Activated T-helper 2 cell treated with anti-CD3 and anti-CD28 coated beads, Interferon-gamma antibody, Interleukin-2, Interleukin-4, amounts not matched to agents 10 μg/mL and 5 μg/mL and 100 μg/mL, durations not matched to agents 14 hours and 24 hours and 36 hours (primary cell): ENCODE measurements at regions not wholly inside any gene's neighbourhood (a gene's known extent, or its start where the extent isn't known, plus 50 kb on each side); places are given as distances from the start of the nearest gene placed in this dataset.
"Not testable (repeated sequence)": the region's sequence is repeated elsewhere in the genome, so short reads cannot be mapped to it uniquely, and the experiment has no call there.

ENCODE experiments used
- DNase-seq: peaks from one replicate; pipeline ENCODE4 v3.0.0; 2021; ENCODE audit warnings: low spot score
- H3K27ac Mint-ChIP-seq: one replicate; pipeline ENCODE4 v1.8.0; 2021; ENCODE audit warnings: mixed read lengths
- H3K27me3 Mint-ChIP-seq: one replicate; pipeline ENCODE4 v1.8.0; 2021; ENCODE audit warnings: low read depth, mixed read lengths
- H3K36me3 Mint-ChIP-seq: one replicate; pipeline ENCODE4 v1.8.0; 2021; ENCODE audit warnings: low read depth, mixed read lengths
- H3K4me1 Mint-ChIP-seq: one replicate; pipeline ENCODE4 v1.8.0; 2021; ENCODE audit warnings: low read depth, mixed read lengths
- H3K4me3 Mint-ChIP-seq: one replicate; pipeline ENCODE4 v1.8.0; 2021; ENCODE audit warnings: low read depth, mild to moderate bottlenecking, moderate library complexity, mixed read lengths
- H3K9me3 Mint-ChIP-seq: one replicate; pipeline ENCODE4 v1.8.0; 2021; ENCODE audit warnings: mixed read lengths
- intact Hi-C: fragments of 100-400 bp; cut with micrococcal nuclease; formaldehyde crosslinking; loops from one replicate; pipeline ENCODE4 v1.15.1; 2023

DNA sequence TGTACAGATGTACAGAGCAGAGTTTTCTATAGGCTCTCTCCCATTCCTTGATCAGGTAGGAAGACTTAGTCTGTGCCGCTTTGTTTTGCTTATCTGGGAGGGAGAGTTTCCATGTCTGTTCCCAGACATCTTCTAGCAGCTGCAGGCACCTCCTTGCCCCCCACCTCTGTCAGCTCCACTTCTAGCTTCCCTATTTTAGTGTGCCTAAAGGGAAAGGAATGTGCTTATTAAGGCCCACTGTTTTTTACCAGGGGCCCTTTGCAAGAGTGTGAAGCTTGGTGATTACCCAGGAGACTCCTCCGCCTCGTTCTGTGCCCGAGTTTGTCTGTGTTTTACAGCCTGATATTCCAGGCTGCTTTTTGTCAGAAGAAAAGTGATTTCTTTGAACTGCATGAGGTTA lies 1984.4 kb downstream of the OLFM4 start:
- H3K36me3 Mint-ChIP-seq = no peaks in the 10 kb centered on the region
- H3K9me3 Mint-ChIP-seq = peaks cover 55% of the 10 kb centered on the region
- no peaks in the 10 kb centered on the region for H3K4me1 Mint-ChIP-seq
- H3K27ac Mint-ChIP-seq = no peak overlapping the region
- no peak overlapping the region for H3K4me3 Mint-ChIP-seq
- DNase-seq = no peak
- H3K27me3 Mint-ChIP-seq = no peaks in the 10 kb centered on the region
- intact Hi-C loops = no loop called here

DNA sequence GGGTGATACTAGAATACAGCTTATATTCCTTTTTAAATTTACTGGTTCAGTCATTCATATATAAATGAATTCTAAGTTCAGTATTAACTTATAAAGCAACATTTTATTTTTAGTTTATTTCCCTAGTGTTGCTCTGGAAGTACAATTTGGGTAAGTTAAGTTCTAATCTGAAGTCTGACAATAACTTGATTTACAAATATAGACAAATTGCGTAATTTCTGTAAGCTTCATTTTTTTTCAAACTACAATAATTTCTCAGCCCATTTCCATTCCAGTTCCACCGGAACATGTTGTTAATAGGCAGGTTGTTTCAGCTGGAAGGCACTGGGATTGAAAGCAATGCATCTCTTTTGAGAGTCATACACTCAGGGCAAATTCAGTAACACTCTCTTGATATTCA lies 2000.7 kb downstream of the OLFM4 start:
- Mint-ChIP-seq H3K9me3 (peaks cover 56% of the 10 kb centered on the region), H3K27ac (no peak overlapping the region), H3K4me3 (no peak overlapping the region), H3K27me3 (no peaks in the 10 kb centered on the region), H3K4me1 (no peaks in the 10 kb centered on the region), H3K36me3 (no peaks in the 10 kb centered on the region)
- intact Hi-C loops = no loop called here
- DNase-seq = no peak

DNA sequence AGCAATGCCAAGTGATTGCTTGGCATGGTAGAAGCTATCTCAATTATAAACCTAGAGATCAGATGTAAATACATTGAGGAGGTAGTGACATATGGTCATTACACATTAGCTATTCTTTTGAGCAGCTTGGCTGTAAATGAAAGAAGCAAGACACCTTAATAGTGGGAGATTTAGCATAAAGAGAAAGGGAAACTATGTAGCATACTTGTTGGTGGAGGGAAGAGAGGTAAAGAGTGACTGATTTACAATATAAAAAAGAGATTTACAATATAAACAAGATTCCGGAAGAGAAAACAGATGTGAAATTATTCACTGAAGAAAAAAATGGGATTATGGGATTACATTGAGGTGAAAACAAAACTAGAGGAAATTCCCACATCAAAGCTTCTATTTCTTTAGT lies 2009.6 kb downstream of the OLFM4 start:
- no peaks in the 10 kb centered on the region for H3K4me1 Mint-ChIP-seq
- no peak overlapping the region for H3K27ac Mint-ChIP-seq
- no peaks in the 10 kb centered on the region for H3K27me3 Mint-ChIP-seq
- no peaks in the 10 kb centered on the region for H3K36me3 Mint-ChIP-seq
- DNase-seq = no peak
- H3K4me3 Mint-ChIP-seq = no peak overlapping the region
- intact Hi-C loops = no loop called here
- H3K9me3 Mint-ChIP-seq = peaks cover 36% of the 10 kb centered on the region

DNA sequence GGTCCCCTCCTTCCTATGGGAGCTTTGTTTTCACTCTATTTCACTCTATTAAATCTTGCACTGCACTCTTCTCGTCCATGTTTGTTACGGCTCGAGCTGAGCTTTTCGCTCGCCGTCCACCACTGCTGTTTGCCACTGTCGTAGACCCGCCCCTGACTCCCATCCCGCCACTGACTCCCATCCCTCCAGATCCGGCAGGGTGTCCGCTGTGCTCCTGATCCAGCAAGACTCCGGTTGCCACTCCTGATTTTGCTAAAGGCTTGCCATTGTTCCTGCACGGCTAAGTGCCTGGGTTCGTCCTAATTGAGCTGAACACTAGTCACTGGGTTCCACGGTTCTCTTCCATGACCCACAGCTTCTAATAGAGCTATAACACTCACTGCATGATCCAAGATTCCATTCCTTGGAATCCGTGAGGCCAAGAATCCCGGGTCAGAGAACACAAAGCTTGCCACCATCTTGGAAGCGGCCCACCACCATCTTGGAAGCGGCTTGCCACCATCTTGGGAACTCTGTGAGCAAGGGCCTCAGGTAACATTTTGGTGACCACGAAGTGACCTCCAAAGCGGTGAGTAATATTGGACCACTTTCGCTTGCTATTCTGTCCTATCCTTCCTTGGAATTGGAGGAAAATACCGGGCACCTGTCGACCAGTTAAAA lies 2025.4 kb downstream of the OLFM4 start:
- H3K36me3 Mint-ChIP-seq, H3K27ac Mint-ChIP-seq, H3K4me1 Mint-ChIP-seq, intact Hi-C loops, H3K27me3 Mint-ChIP-seq, DNase-seq, H3K4me3 Mint-ChIP-seq: not testable (repeated sequence)
- H3K9me3 Mint-ChIP-seq = peaks cover 64% of the 10 kb centered on the region

DNA sequence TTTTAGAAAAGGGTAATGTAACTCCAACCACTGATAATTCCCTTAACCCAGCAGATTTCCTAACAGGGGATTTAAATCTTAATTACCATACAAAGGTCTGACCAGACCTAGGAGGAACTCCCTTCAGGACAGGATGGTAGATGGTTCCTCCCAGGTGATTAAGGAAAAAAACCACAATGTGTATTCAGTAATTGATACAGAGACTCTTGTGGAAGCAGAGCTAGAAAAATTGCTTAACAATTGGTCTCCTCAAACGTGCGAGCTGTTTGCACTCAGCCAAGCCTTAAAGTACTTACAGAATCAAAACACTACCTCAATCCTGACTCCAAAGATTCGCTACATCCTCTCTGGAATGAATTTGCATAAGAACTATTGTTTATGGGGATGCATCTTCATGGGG lies 2027.1 kb downstream of the OLFM4 start:
- H3K9me3 Mint-ChIP-seq = peaks cover 54% of the 10 kb centered on the region
- H3K27ac Mint-ChIP-seq, H3K27me3 Mint-ChIP-seq, intact Hi-C loops, H3K4me1 Mint-ChIP-seq, H3K36me3 Mint-ChIP-seq, DNase-seq, H3K4me3 Mint-ChIP-seq: not testable (repeated sequence)

DNA sequence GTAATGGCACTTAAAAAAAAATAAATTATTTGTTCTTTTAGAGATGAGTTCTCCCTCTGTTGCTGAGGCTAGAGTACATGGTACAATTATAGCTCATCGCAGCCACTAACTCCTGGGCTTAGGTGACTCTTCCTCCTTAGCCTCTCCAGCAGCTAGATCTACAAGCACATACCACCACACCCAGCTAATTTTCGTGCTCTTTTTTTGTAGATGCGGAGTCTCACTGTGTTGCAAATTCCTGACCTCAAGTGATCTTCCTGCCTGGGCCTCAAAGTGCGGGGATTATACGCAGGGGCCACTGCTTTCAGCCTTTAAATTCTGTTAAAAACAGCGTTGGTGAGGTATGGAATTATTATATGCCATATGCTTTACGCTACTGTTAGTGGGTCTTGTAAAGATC lies 2034.0 kb downstream of the OLFM4 start:
- no peaks in the 10 kb centered on the region for H3K4me1 Mint-ChIP-seq
- no peak for DNase-seq
- intact Hi-C loops = no loop called here
- no peak overlapping the region for H3K4me3 Mint-ChIP-seq
- no peak overlapping the region for H3K27ac Mint-ChIP-seq
- H3K36me3 Mint-ChIP-seq = no peaks in the 10 kb centered on the region
- peaks cover 41% of the 10 kb centered on the region for H3K9me3 Mint-ChIP-seq
- H3K27me3 Mint-ChIP-seq = no peaks in the 10 kb centered on the region

DNA sequence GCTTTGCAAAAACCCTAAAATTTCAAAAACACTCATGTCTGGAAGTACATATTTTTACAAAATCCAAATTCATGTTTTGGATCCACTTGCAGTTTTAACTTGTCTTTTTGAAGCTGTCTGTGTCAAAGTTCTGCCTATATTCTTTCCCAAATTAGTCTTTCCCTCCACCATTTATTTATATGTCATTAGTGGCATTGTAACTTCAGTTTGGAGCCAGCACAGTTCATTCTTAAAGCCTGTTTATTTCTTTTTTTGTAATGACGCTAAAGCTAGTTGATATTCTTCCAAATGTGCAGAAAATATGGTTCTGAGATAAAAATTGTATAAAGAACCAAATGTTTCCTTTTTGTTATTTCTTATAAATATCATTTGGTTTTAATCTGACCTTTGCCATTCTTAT lies 2039.3 kb downstream of the OLFM4 start:
- Mint-ChIP-seq H3K4me3 (no peak overlapping the region), H3K4me1 (no peaks in the 10 kb centered on the region), H3K9me3 (peaks cover 18% of the 10 kb centered on the region), H3K27me3 (no peaks in the 10 kb centered on the region), H3K27ac (no peak overlapping the region), H3K36me3 (no peaks in the 10 kb centered on the region)
- no peak for DNase-seq
- intact Hi-C loops = no loop called here

DNA sequence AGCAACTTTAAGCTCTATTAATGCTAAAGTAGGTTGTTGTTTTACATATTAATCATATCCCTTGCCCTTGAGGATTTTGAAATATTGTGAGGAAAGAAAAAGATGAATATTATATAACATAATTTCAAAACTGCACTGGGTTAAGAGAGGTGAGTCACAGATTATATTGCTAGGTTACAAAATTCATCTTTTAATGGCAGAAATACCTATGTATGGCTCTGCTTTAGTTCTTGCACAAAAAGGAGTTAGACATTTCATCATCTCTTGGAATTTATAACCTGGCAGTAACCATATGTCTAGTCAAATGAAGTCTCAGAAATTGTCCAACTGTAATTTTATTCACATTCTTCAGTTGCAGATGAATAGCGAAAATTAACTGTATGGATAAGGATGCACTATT lies 2041.1 kb downstream of the OLFM4 start:
- H3K27me3 Mint-ChIP-seq = no peaks in the 10 kb centered on the region
- DNase-seq = no peak
- H3K4me1 Mint-ChIP-seq = no peaks in the 10 kb centered on the region
- H3K4me3 Mint-ChIP-seq = no peak overlapping the region
- no peaks in the 10 kb centered on the region for H3K36me3 Mint-ChIP-seq
- H3K27ac Mint-ChIP-seq = no peak overlapping the region
- intact Hi-C loops = no loop called here
- H3K9me3 Mint-ChIP-seq = peaks cover 22% of the 10 kb centered on the region

DNA sequence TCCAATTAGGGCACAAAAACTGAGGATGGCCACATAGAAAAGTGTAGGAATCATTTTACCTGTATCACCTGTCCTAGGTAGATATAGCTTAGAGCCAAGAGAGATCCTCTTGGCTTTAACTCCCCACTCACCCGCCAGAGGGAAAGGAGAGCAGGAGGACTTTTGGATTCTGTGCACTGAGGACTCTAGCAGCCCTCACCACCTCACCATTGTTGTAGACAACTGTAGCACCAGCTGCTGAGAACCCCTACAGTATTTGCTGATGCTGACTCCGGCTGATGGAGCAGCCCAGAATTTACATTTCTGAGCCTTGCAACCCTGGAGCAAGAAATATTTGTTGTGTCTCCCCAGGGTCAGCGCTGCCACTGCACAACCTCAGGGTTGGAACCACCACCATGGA lies 2044.4 kb downstream of the OLFM4 start:
- peaks cover 12% of the 10 kb centered on the region for H3K9me3 Mint-ChIP-seq
- intact Hi-C loops = no loop called here
- no peaks in the 10 kb centered on the region for H3K36me3 Mint-ChIP-seq
- no peak overlapping the region for H3K27ac Mint-ChIP-seq
- H3K4me1 Mint-ChIP-seq = no peaks in the 10 kb centered on the region
- H3K4me3 Mint-ChIP-seq = no peak overlapping the region
- no peak for DNase-seq
- no peaks in the 10 kb centered on the region for H3K27me3 Mint-ChIP-seq

DNA sequence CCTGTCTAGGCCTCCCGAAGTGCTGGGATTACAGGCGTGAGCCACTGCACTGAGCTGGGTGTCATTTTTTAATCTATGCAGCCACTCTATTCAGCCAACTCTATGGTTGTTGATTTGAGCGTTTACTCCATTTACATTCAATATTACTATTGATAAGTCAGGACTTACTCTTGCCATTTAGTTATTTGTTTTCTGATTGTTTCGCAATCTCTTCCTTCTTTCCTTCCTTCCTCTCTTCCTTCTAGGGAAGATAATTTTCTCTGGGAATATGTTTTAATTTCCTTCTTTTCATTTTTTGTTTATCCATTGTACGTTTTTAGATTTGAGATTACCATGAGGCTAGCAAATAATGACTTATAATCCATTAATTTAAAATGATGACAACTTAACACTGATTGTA lies 2056.0 kb downstream of the OLFM4 start:
- H3K4me3 Mint-ChIP-seq = no peak overlapping the region
- no peak for DNase-seq
- H3K27ac Mint-ChIP-seq = no peak overlapping the region
- no peaks in the 10 kb centered on the region for H3K4me1 Mint-ChIP-seq
- no peaks in the 10 kb centered on the region for H3K27me3 Mint-ChIP-seq
- no peaks in the 10 kb centered on the region for H3K36me3 Mint-ChIP-seq
- peaks cover 59% of the 10 kb centered on the region for H3K9me3 Mint-ChIP-seq
- intact Hi-C loops = no loop called here

DNA sequence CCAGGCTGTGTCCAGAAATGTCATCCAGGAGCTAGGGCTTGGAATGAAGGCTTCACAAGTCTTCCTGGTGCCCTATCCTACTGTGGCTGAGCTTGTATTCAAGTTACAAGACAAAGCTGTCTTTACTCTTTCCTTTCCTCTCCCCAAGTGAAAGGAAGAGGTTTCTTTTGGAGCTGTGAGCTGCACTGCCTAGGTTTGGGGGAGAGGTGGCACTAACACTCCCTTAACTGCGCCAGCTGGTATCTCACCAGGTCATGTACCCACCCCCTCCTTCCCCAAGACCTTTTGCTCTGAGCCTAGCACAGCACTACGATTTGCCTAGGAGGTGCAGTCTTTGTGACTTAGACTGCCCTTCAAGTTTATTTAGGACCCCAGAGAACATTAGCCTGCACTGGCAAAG lies 2053.6 kb upstream of the PRR20A start:
- Mint-ChIP-seq H3K4me3 (no peak overlapping the region), H3K27ac (no peak overlapping the region), H3K36me3 (no peaks in the 10 kb centered on the region), H3K4me1 (no peaks in the 10 kb centered on the region), H3K27me3 (no peaks in the 10 kb centered on the region), H3K9me3 (peaks cover 60% of the 10 kb centered on the region)
- no peak for DNase-seq
- intact Hi-C loops = no loop called here

DNA sequence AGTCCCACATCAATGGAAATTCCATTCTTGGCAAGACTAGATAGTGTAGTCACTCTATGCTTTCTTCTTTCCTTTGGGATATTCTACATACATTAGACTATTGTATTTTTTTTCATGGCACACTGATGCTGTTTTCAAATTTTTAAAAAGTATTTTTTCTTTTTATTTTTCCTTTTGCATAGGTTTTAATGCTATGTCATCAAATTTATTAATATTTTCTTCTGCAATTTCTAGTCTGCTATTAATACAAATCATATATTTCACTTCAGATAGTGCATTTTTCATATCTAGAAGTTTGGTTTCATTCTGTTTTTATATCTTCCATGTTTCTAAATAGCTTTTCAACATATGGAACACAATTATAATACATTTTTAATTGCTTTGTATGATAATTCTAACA lies 2050.1 kb upstream of the PRR20A start:
- Mint-ChIP-seq H3K27me3 (no peaks in the 10 kb centered on the region), H3K36me3 (no peaks in the 10 kb centered on the region), H3K4me3 (no peak overlapping the region), H3K27ac (no peak overlapping the region), H3K9me3 (peaks cover 43% of the 10 kb centered on the region), H3K4me1 (no peaks in the 10 kb centered on the region)
- intact Hi-C loops = no loop called here
- no peak for DNase-seq

DNA sequence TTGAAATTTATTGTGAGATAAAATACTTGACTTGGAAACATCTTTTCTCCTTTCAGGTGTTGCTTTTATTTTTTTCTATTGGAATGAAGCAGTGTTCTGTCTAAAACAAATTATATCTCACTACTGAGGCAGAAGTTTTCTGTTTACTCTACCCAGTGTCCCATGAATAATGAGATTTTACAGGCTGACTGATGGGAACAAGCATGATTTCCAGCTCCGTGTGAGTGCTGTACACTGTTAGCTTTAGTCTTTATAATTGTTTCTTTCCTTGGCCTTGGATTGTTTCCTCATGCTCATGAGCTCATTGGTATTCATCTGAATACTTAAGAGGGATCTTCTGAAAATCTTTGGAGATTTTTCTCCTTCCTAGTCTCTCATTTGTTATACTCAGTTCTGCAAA lies 2049.5 kb upstream of the PRR20A start:
- H3K4me3 Mint-ChIP-seq = no peak overlapping the region
- no peak for DNase-seq
- intact Hi-C loops = no loop called here

DNA sequence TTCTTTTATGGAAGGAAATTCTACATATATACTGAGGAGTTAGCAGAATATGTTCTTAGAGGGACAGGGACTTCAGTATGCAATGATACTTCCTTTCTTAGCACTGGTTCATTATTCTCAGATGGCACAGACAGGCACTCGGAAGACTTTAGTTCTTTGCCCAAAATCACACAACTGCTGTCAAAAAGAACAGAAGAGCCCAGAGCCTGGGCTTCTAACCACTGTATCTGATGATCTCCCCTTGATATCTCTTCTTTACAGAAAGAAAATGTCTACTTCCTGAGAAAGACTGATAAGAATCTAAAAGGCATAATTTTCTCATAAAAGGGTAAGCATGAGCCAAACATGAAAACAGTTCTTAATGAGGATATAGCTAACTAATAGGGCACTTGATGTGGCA lies 2034.2 kb upstream of the PRR20A start:
- H3K4me3 Mint-ChIP-seq = no peak overlapping the region

More for the DNA sequence above, 2049.5 kb upstream of the PRR20A start:
- Mint-ChIP-seq H3K9me3 (peaks cover 42% of the 10 kb centered on the region), H3K27ac (no peak overlapping the region), H3K27me3 (no peaks in the 10 kb centered on the region), H3K4me1 (no peaks in the 10 kb centered on the region), H3K36me3 (no peaks in the 10 kb centered on the region)

More for the DNA sequence above, 2034.2 kb upstream of the PRR20A start:
- H3K36me3 Mint-ChIP-seq = no peaks in the 10 kb centered on the region
- intact Hi-C loops = no loop called here
- H3K4me1 Mint-ChIP-seq = no peaks in the 10 kb centered on the region
- H3K9me3 Mint-ChIP-seq = peaks cover 32% of the 10 kb centered on the region
- no peak for DNase-seq
- H3K27me3 Mint-ChIP-seq = no peaks in the 10 kb centered on the region
- H3K27ac Mint-ChIP-seq = no peak overlapping the region
